OCI-LY1 (cell line): ENCODE measurements at regions not wholly inside any gene's neighbourhood (a gene's known extent, or its start where the extent isn't known, plus 50 kb on each side); places are given as distances from the start of the nearest gene placed in this dataset.

Source experiments
- CTCF ChIP-seq: fragments of 200-600 bp; sonication (generic), shearing (Covaris generic); IDR thresholded peaks from 2 replicates; pipeline ENCODE4 v1.5.1; 2017; ENCODE audit warnings: mild to moderate bottlenecking, antibody characterized with exemption, low read length, moderate library complexity, mixed read lengths
- EZH2 ChIP-seq: fragments of 200-600 bp; sonication (generic), shearing (Covaris generic); IDR thresholded peaks from 2 replicates; pipeline ENCODE4 v1.8.0; 2017; ENCODE audit warnings: borderline replicate concordance, mixed run types, mild to moderate bottlenecking, antibody characterized with exemption, low read length, moderate library complexity, mixed read lengths

- no peak for TF ChIP-seq CTCF
- TF ChIP-seq EZH2: no peak
Observed at GRCh38 chr1:229870381-229870780, 196.7 kb upstream of the GALNT2 start.
